MG63 (cell line): ENCODE measurements at regions not wholly inside any gene's neighbourhood (a gene's known extent, or its start where the extent isn't known, plus 50 kb on each side); places are given as distances from the start of the nearest gene placed in this dataset.
"Not testable (repeated sequence)": the region's sequence is repeated elsewhere in the genome, so short reads cannot be mapped to it uniquely, and the experiment has no call there.

ENCODE experiments used
- DNase-seq: peaks from one replicate; pipeline ENCODE4 v3.0.0-alpha.2; 2020
- H3K27me3 ChIP-seq: fragments of 250-450 bp; sonication (Bioruptor Pico); 2 replicates; pipeline ENCODE4 v1.5.1; 2020; ENCODE audit warnings: mild to moderate bottlenecking, moderate library complexity
- H3K36me3 ChIP-seq: fragments of 250-450 bp; sonication (Bioruptor Pico); 2 replicates; pipeline ENCODE4 v1.5.1; 2020; ENCODE audit warnings: mild to moderate bottlenecking, moderate library complexity
- H3K4me3 ChIP-seq: fragments of 250-450 bp; sonication (Bioruptor Pico); 2 replicates; pipeline ENCODE4 v1.5.1; 2020; ENCODE audit warnings: mild to moderate bottlenecking, moderate library complexity
- H3K9me3 ChIP-seq: fragments of 250-450 bp; sonication (Bioruptor Pico); 2 replicates; pipeline ENCODE4 v1.5.1; 2020; ENCODE audit warnings: mild to moderate bottlenecking, moderate library complexity

DNA sequence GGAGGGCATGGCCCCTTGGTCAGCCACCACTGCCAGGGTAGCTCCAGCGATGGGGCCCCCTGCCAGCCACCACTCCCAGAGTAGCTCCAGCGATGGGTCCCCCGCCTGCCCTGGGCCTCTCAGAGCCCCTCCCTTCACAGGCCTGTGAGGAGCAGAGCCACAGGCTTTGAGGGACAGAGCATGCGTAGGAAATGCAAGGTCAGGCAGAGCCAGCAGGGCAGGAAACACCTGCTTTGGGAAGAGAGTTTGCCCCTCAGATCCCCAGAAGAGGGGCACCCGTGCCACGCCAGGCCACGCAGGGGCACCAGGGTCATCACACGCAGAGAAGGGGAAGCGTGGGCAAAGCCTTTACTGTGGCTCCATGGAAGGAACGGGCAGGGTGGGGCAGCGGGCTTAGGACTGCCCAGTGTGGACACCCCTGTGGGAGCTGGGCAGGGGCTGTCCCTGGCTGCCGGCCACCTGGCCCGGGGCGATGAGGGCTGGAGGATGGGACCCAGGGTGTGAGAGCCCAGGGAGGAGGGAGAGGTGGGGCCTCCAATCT is 477.8 kb downstream of the BRD1 start:
- H3K36me3 ChIP-seq = no peaks in the 10 kb centered on the region
- peaks cover 6% of the 10 kb centered on the region for H3K27me3 ChIP-seq
- no peaks in the 10 kb centered on the region for H3K9me3 ChIP-seq
- no peak for DNase-seq
- H3K4me3 ChIP-seq = no peak overlapping the region

GRCh38 chr22:49349181-49349835 is 478.4 kb downstream of the BRD1 start:
- Histone ChIP-seq H3K9me3 (no peaks in the 10 kb centered on the region), H3K4me3 (no peak overlapping the region), H3K27me3 (peaks cover 2% of the 10 kb centered on the region), H3K36me3 (no peaks in the 10 kb centered on the region)
- no peak for DNase-seq

GRCh38 chr22:49348631-49349030 is 479.0 kb downstream of the BRD1 start:
- no peak for DNase-seq
- Histone ChIP-seq H3K27me3 (no peaks in the 10 kb centered on the region), H3K36me3 (no peaks in the 10 kb centered on the region), H3K9me3 (no peaks in the 10 kb centered on the region), H3K4me3 (no peak overlapping the region)

DNA sequence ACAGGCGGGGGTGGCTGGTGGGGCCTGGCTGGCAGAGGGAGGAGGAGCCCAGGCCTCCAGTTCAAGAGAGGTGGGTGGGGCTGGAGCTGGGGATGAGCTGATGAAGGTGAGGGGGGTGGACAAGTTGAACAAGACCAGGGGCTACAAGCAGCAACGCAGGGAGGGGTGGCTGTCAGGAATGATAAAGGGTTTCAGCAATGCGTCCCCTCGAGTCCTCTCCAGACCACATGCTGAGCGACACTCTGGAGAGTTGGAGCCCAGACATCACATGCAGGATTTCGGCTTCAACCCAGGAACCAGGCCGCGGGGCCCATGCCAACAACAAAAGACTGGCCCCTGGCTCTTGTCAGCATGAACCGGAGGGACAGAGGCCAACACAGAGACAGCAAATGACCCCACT is 480.3 kb downstream of the BRD1 start:
- H3K4me3 ChIP-seq = no peak overlapping the region
- no peaks in the 10 kb centered on the region for H3K9me3 ChIP-seq
- DNase-seq = no peak
- H3K36me3 ChIP-seq = no peaks in the 10 kb centered on the region
- H3K27me3 ChIP-seq = no peaks in the 10 kb centered on the region

GRCh38 chr22:49345896-49346295 is 481.8 kb downstream of the BRD1 start:
- Histone ChIP-seq H3K27me3 (no peaks in the 10 kb centered on the region; the same call in 1 of the 2 replicates), H3K36me3 (no peaks in the 10 kb centered on the region), H3K9me3 (no peaks in the 10 kb centered on the region), H3K4me3 (no peak overlapping the region)
- DNase-seq = no peak

DNA sequence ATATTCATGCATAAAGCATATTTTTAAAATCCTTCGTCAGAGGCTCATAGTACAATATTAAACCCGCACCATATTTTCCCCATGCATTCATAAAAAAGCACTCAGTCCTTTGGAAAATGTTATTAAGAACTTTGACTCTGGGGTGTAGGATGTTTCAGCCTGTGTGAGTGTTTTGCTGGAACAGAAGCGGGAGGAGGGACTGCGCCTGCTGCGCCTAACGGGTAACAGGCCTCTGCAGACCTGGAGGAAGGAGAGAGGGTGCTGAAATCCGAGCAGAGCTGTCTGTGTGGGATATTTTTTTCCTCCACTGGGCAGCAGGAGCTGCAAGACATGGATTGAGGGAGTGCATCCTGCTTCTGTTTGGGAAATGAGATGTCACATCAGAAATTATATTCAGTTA is 483.0 kb downstream of the BRD1 start:
- no peak overlapping the region for H3K4me3 ChIP-seq
- DNase-seq = no peak
- H3K36me3 ChIP-seq = no peaks in the 10 kb centered on the region
- no peaks in the 10 kb centered on the region; the same call in none of the 2 replicates for H3K27me3 ChIP-seq
- no peaks in the 10 kb centered on the region for H3K9me3 ChIP-seq

GRCh38 chr22:49344161-49344560 is 483.5 kb downstream of the BRD1 start:
- Histone ChIP-seq H3K36me3 (no peaks in the 10 kb centered on the region), H3K9me3 (no peaks in the 10 kb centered on the region), H3K27me3 (no peaks in the 10 kb centered on the region; the same call in none of the 2 replicates), H3K4me3 (no peak overlapping the region)
- DNase-seq = no peak

DNA sequence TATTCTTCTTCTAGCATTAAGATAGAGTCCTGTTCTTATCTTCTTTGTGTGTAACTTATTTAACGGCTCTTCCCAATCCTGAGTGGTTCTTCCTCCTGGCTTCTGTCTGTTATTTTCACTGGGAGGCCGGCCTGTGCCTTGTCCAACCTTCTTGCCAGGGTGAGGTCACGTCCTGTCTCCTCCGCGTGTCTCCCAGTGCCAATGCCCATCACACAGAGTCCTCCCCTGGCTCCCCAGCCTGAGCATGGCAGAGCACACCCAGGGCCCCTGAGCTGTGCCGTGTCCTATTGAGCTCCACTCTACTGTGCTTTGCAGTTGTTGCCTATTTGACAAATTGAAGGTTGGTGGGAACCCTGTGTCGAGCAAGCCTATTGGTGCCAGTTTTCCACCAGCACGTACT is 487.3 kb downstream of the BRD1 start:
- Histone ChIP-seq H3K4me3 (no peak overlapping the region), H3K27me3 (peaks cover 9% of the 10 kb centered on the region), H3K36me3 (no peaks in the 10 kb centered on the region), H3K9me3 (no peaks in the 10 kb centered on the region)
- DNase-seq = no peak

DNA sequence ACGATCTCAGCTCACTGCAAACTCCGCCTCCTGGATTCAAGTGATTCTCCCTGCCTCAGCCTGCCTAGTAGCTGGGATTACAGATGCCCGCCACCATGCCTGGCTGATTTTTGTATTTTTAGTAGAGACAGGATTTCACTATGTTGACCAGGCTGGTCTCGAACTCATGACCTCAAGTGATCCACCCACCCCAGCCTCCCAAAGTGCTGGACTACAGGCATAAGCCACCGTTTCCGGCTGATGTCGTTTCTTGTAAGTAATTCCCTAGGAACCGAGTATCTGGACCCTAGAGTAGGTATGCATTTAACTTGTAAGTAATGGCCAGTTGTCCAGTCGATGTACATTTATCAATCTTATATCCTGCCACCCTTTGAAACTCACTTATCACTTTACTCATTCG is 491.2 kb downstream of the BRD1 start:
- H3K4me3 ChIP-seq, H3K9me3 ChIP-seq: not testable (repeated sequence)

DNA sequence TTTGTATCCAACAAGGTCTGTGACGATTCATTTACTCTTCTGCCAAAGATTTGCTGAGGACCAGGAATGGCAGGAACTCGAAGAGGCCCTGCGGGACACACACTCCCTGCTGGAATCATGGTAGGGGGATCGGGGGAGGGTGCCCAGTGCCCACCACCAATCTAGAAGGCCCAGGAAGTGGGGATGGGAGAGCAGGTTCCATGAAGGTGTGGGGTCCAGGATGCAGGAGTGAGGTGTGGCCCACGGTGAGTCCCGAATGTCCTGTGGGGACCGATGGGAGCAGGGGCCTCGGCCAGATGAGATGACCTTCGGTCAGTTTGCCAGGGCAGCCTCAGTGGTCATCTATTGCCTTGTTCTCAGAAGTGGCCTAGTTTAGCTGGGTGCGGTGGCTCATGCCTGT is 492.7 kb downstream of the BRD1 start:
- Histone ChIP-seq H3K9me3 (no peaks in the 10 kb centered on the region), H3K36me3 (no peaks in the 10 kb centered on the region), H3K27me3 (peaks cover 22% of the 10 kb centered on the region), H3K4me3 (no peak overlapping the region)
- no peak for DNase-seq

More for the DNA sequence above, 491.2 kb downstream of the BRD1 start:
- H3K27me3 ChIP-seq = peaks cover 22% of the 10 kb centered on the region
- not testable (repeated sequence) for DNase-seq, H3K36me3 ChIP-seq

DNA sequence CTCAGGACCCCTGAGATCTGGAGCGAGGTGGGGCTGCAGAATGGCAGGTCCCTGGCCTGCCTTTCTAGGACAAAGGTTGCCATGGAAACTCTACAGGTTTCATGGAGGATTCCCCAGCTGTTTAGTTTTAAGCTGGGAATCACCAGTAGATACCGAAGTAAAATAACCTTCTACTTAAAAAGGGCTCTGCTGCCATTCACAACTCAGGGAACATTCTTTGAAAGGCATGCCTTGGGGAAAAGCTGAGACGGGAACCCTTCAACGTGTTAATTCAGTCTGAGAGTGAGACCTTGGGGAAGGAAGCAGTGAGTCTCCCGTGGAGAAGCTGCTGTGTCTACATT is 493.3 kb downstream of the BRD1 start:
- H3K9me3 ChIP-seq = no peaks in the 10 kb centered on the region
- DNase-seq = no peak

GRCh38 chr22:49333206-49333605 is 494.5 kb downstream of the BRD1 start:
- Histone ChIP-seq H3K4me3 (no peak overlapping the region), H3K9me3 (no peaks in the 10 kb centered on the region)
- no peak for DNase-seq

More for the DNA sequence above, 493.3 kb downstream of the BRD1 start:
- Histone ChIP-seq H3K27me3 (peaks cover 22% of the 10 kb centered on the region), H3K4me3 (no peak overlapping the region), H3K36me3 (no peaks in the 10 kb centered on the region)

GRCh38 chr22:49332691-49333090 is 495.0 kb downstream of the BRD1 start:
- no peaks in the 10 kb centered on the region for H3K9me3 ChIP-seq
- no peaks in the 10 kb centered on the region for H3K36me3 ChIP-seq
- H3K27me3 ChIP-seq = peaks cover 13% of the 10 kb centered on the region
- DNase-seq = no peak
- H3K4me3 ChIP-seq = no peak overlapping the region

More at GRCh38 chr22:49333206-49333605, 494.5 kb downstream of the BRD1 start:
- Histone ChIP-seq H3K27me3 (peaks cover 16% of the 10 kb centered on the region), H3K36me3 (no peaks in the 10 kb centered on the region)

GRCh38 chr22:49331878-49332277 is 495.8 kb downstream of the BRD1 start:
- Histone ChIP-seq H3K36me3 (no peaks in the 10 kb centered on the region), H3K4me3 (no peak overlapping the region), H3K9me3 (no peaks in the 10 kb centered on the region), H3K27me3 (peaks cover 13% of the 10 kb centered on the region)
- no peak for DNase-seq

DNA sequence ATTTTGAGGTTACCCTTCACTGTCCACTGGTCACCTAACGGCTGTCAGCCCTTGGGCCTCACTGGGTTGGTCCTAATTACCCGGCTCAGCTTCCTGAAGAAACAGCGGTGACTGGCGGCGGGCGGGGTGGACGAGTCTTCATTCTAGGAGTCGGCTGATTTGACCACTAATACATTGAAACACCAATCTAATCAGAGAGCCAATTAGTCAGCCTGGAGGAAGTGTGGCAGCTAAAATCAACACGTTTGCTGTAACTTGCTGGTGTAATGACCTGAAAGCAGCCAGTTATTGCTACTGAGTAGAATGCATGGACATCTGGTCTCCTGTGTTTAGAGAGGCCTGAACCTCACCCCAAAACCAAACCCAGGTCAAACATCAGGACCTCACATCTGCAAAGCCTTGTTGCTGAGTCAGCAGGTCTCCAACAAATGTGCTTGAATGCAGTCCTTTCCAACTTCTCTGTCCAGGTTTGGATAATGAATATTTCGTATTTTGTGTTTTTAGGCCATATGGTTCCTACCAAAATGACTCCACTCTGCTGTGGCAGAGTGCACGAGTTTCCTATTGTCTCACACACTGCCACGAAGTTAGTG is 496.4 kb downstream of the BRD1 start:
- no peak for DNase-seq
- Histone ChIP-seq H3K9me3 (no peaks in the 10 kb centered on the region), H3K4me3 (no peak overlapping the region), H3K27me3 (peaks cover 13% of the 10 kb centered on the region), H3K36me3 (no peaks in the 10 kb centered on the region)

DNA sequence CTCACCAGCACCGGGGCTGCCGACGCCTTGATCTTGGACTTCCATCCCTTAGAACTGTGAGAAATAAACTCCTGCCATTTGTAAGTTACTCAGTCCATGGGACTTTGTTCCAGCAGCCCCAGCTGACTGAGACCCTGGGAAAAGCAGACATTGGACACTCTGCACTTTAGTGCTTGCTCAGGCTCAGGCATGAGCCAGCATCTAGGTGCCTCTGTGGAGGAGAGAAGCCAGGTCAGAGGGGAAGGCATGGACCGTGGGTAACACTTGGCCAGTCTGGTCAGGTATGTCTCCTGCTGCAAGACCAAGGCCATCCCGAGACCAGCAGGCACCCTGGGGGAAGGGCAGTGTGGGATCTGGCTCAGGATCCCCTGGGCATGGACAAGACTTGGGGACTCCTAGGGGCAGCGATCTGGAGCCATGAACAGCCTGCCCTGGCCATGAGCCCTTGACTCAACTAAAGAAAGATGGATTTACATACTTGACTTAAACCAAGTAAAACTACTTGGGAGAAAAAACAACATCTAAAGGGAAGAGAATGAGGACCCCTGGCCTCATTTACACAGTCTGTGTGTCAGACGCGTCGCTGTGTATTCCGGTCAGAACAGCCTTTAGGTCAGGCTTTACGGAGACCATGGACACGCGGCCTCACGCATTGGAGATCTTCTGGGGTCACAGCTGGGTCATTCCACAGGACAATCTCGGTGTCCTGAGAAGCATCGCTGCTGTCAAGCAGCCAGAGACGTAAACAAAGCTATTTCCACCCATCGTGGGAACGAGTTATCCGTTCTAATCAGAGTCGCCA is 497.1 kb downstream of the BRD1 start:
- Histone ChIP-seq H3K4me3 (no peak overlapping the region), H3K9me3 (no peaks in the 10 kb centered on the region), H3K36me3 (no peaks in the 10 kb centered on the region), H3K27me3 (peaks cover 15% of the 10 kb centered on the region)
- no peak for DNase-seq

- no peak for DNase-seq
- Histone ChIP-seq H3K27me3 (peaks cover 19% of the 10 kb centered on the region), H3K4me3 (no peak overlapping the region), H3K36me3 (no peaks in the 10 kb centered on the region), H3K9me3 (no peaks in the 10 kb centered on the region)
Measured at GRCh38 chr22:49329636-49330035, 498.0 kb downstream of the BRD1 start.
